ENCODE measurements at regions not wholly inside any gene's neighbourhood (a gene's known extent, or its start where the extent isn't known, plus 50 kb on each side); places are given as distances from the start of the nearest gene placed in this dataset.

DNA sequence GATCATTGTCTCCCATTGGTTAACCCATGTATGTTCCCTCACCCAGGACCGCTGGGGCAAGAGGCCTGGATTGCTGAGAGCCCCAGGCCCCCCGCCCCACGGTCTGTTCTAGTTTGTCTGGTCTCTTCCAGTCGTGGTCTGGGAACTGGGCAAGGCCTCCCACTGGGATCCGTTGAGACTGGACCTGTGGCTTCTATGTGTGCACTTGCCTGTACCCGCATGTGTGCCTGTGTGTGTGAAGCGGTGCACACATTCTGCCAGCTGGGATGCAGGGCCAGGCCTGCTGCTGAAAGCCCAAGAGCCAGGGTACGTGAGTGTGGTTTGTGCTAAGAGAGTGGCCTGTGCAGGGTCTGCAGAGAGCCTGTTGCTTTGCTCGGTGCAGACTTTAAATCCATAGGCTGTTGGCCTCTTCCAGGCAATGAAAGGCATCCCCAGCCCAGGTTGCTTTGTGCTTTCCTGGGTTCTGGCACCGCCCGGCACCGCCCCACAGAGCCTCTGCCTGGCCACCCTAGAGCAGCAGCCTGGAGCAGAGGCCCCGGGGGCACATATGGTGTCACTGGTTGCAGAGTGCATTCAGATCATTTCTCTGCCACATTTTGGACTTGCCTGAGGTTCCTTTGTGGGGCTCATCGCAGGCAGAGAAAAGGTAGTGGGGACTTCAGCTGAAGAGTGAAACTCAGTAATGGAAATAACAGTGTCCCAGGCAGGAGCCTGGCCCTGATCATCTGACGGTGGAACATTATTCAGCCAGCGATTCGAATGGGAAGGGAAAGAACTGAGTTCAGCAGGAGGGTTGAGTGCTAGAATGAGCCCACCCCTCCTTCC is 215.5 kb downstream of the GLRX3 start:
- dilution Hi-C loops (cut with MboI; ENCODE audit: extremely low pct_ligation_motif_present, low sequenced_read_pairs): no loop called here
- Histone ChIP-seq H3K36me3 (ENCODE audit: control insufficient read depth in 2 of 2, extremely low read depth in 1 of 2, insufficient read depth in 2 of 2, low read length in 2 of 2) (no peaks in the 10 kb centered on the region), H3K9ac (ENCODE audit: control insufficient read depth, extremely low read depth, insufficient read depth, low read length) (no peak overlapping the region), H3K9me1 (ENCODE audit: control insufficient read depth, extremely low read depth, insufficient read depth, low read length) (no peaks in the 10 kb centered on the region), H3K4me3 (ENCODE audit: control insufficient read depth in 2 of 3, extremely low read depth in 1 of 3, insufficient read depth in 2 of 3, low read depth in 1 of 3, low read length in 3 of 3) (no peak overlapping the region), H3K79me2 (ENCODE audit: control insufficient read depth, insufficient read depth, low read length) (no peaks in the 10 kb centered on the region), H3K4me2 (ENCODE audit: control insufficient read depth, extremely low read depth, insufficient read depth, low read depth, low read length) (no peak overlapping the region), H3K27ac (ENCODE audit: control insufficient read depth, insufficient read depth, low read length) (no peak overlapping the region), H3K27me3 (ENCODE audit: control insufficient read depth, extremely low read depth, insufficient read depth, low read length) (no peaks in the 10 kb centered on the region), H3K4me1 (ENCODE audit: control insufficient read depth, extremely low read depth, insufficient read depth, low read length) (no peaks in the 10 kb centered on the region), H4K20me1 (ENCODE audit: control insufficient read depth, extremely low read depth, insufficient read depth, low read length) (no peaks in the 10 kb centered on the region), H2AFZ (ENCODE audit: control insufficient read depth, low read length) (no peak overlapping the region), H3K9me3 (ENCODE audit: control insufficient read depth, low read depth, low read length) (peaks cover 5% of the 10 kb centered on the region)
- no peak for FAIRE-seq
- no peak for DNase-seq (ENCODE audit: low read depth, low spot score)
- no peak for TF ChIP-seq EZH2 (IDR thresholded peaks at IDR 0.05; ENCODE audit: low read length)
- TF ChIP-seq, protein P1, sequence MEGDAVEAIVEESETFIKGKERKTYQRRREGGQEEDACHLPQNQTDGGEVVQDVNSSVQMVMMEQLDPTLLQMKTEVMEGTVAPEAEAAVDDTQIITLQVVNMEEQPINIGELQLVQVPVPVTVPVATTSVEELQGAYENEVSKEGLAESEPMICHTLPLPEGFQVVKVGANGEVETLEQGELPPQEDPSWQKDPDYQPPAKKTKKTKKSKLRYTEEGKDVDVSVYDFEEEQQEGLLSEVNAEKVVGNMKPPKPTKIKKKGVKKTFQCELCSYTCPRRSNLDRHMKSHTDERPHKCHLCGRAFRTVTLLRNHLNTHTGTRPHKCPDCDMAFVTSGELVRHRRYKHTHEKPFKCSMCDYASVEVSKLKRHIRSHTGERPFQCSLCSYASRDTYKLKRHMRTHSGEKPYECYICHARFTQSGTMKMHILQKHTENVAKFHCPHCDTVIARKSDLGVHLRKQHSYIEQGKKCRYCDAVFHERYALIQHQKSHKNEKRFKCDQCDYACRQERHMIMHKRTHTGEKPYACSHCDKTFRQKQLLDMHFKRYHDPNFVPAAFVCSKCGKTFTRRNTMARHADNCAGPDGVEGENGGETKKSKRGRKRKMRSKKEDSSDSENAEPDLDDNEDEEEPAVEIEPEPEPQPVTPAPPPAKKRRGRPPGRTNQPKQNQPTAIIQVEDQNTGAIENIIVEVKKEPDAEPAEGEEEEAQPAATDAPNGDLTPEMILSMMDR (optimal IDR thresholded peaks at IDR 0.05 in 1 of 3, IDR thresholded peaks at IDR 0.05 in 1 of 3, conservative IDR thresholded peaks at IDR 0.05 in 1 of 3; ENCODE audit: extremely low read depth in 1 of 3, insufficient read depth in 2 of 3, low read length in 3 of 3): no peak

DNA sequence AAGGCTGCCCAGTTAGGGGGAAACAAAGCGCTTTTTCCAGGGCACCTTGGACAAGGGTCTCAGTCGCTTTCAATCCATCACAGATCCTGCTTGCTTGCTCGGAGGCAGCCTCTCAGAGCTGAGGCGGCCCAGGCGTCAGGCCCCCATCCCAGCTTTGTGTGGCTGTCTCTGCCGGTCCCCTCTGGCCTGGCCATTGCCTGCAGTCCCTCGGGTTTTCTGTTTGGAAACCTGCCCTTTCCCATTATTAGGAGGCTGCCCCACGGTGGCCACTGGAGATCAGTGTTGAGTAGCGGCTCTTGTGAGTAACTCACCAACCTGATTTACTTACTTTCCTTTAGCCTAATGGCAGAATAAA is 216.1 kb downstream of the GLRX3 start:
- H3K36me3 ChIP-seq (ENCODE audit: control insufficient read depth in 2 of 2, extremely low read depth in 1 of 2, insufficient read depth in 2 of 2, low read length in 2 of 2): no peaks in the 10 kb centered on the region
- no peaks in the 10 kb centered on the region for H3K9me1 ChIP-seq (ENCODE audit: control insufficient read depth, extremely low read depth, insufficient read depth, low read length)
- H3K27ac ChIP-seq (ENCODE audit: control insufficient read depth, insufficient read depth, low read length): no peak overlapping the region
- H2AFZ ChIP-seq (ENCODE audit: control insufficient read depth, low read length): no peak overlapping the region
- dilution Hi-C loops (cut with MboI; ENCODE audit: extremely low pct_ligation_motif_present, low sequenced_read_pairs): no loop called here
- no peak for TF ChIP-seq EZH2 (IDR thresholded peaks at IDR 0.05; ENCODE audit: low read length)
- TF ChIP-seq, protein P1 (optimal IDR thresholded peaks at IDR 0.05 in 1 of 3, IDR thresholded peaks at IDR 0.05 in 1 of 3, conservative IDR thresholded peaks at IDR 0.05 in 1 of 3; ENCODE audit: extremely low read depth in 1 of 3, insufficient read depth in 2 of 3, low read length in 3 of 3): no peak
- DNase-seq (ENCODE audit: low read depth, low spot score) (no peak), FAIRE-seq (no peak)
- H4K20me1 ChIP-seq (ENCODE audit: control insufficient read depth, extremely low read depth, insufficient read depth, low read length): no peaks in the 10 kb centered on the region
- H3K4me1 ChIP-seq (ENCODE audit: control insufficient read depth, extremely low read depth, insufficient read depth, low read length): no peaks in the 10 kb centered on the region
- no peak overlapping the region for H3K4me3 ChIP-seq (ENCODE audit: control insufficient read depth in 2 of 3, extremely low read depth in 1 of 3, insufficient read depth in 2 of 3, low read depth in 1 of 3, low read length in 3 of 3)
- no peaks in the 10 kb centered on the region for H3K79me2 ChIP-seq (ENCODE audit: control insufficient read depth, insufficient read depth, low read length)
- H3K27me3 ChIP-seq (ENCODE audit: control insufficient read depth, extremely low read depth, insufficient read depth, low read length): no peaks in the 10 kb centered on the region
- H3K4me2 ChIP-seq (ENCODE audit: control insufficient read depth, extremely low read depth, insufficient read depth, low read depth, low read length): no peak overlapping the region
- no peak overlapping the region for H3K9ac ChIP-seq (ENCODE audit: control insufficient read depth, extremely low read depth, insufficient read depth, low read length)
- peaks cover 7% of the 10 kb centered on the region for H3K9me3 ChIP-seq (ENCODE audit: control insufficient read depth, low read depth, low read length)
